ENCODE measurements at regions not wholly inside any gene's neighbourhood (a gene's known extent, or its start where the extent isn't known, plus 50 kb on each side); places are given as distances from the start of the nearest gene placed in this dataset.
"Not testable (repeated sequence)": the region's sequence is repeated elsewhere in the genome, so short reads cannot be mapped to it uniquely, and the experiment has no call there.

DNA sequence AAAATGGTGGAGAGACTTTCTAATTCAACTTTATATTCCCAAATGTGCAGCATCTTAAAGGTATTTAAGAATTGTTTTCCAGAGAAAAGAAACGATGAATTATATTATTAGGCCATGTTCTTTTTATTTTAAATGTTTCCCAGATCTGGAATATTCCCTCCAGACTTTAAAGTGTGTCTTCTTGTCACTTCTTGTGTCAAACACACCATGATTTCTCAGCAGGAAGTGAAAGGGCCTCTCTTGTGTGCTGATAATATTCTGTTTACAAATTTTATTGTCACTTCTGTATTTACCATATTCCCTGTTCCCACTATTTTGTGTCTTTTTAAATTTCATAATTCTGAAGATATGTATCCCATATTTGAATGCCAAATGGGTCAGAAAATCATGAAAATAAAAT lies 455.0 kb upstream of the FLRT2 start:
- TF ChIP-seq MYC (IDR thresholded peaks at IDR 0.05; ENCODE audit: low read depth, low read length): no peak
- TF ChIP-seq POLR2A (IDR thresholded peaks at IDR 0.05; ENCODE audit: extremely low read depth, insufficient read length): no peak
- TF ChIP-seq CTCF (IDR thresholded peaks at IDR 0.05; ENCODE audit: low read depth, low read length): no peak
- no peak for TF ChIP-seq MAX (IDR thresholded peaks at IDR 0.05; ENCODE audit: low read depth, low read length)
- H3K4me3 ChIP-seq (ENCODE audit: low read depth, low read length): no peak overlapping the region
- no peak for DNase-seq (ENCODE audit: low read depth)

DNA sequence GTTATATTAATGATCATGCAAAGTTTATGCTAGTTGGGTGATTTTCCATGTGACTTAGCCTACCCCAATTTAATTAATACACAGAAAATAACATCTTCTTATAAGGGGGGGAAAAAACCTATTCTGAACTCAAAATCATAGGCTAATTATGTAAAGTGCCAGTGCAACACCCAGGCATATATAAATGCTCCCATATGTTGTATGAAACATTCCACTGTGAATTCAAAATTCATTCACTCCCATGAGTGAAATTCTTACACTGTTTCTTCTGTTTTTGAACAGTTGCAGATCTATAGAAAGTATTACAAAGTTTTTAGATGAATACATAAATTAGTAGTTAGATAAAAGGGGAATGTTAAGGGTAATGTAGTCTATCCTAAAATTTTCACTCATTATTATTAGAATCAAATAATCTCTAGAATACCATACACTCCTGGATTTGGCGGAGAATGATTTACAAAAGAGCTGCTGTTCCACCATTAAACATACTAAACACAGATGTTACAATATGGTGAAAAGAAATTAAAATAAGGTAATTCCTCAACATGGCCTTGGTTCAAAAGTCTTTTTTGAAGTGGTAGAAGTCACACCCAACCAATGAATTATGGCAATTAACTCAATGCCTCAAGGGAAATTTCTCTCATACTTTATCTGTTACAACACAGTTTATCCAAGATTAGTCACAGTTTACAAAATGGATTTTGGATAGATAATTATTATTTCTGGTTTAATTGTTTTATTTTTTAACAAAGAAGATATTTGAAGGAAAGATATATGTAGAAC lies 454.1 kb upstream of the FLRT2 start:
- H3K4me3 ChIP-seq (ENCODE audit: low read depth, low read length): no peak overlapping the region
- no peak for DNase-seq (ENCODE audit: low read depth)
- no peak for TF ChIP-seq MYC (IDR thresholded peaks at IDR 0.05; ENCODE audit: low read depth, low read length)
- TF ChIP-seq POLR2A (IDR thresholded peaks at IDR 0.05; ENCODE audit: extremely low read depth, insufficient read length): no peak
- TF ChIP-seq MAX (IDR thresholded peaks at IDR 0.05; ENCODE audit: low read depth, low read length): no peak
- TF ChIP-seq CTCF (IDR thresholded peaks at IDR 0.05; ENCODE audit: low read depth, low read length): no peak

DNA sequence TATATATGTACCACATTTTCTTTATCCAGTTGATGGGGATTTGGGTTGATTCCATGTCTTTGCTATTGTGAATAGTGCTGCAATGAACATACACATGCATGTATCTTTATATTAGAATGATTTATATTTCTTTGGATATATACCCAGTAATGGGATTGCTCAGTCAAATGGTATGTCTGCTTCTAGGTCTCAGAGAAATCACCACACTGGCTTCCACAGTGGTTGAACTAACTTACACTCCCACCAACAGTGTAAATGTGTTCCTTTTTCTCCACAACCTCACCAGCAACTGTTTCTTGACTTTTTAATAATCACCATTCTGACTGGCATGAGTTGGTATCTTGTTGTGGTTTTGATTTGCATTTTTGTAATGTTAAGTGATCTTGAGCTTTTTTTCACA lies 452.2 kb upstream of the FLRT2 start:
- not testable (repeated sequence) for DNase-seq (ENCODE audit: low read depth); H3K4me3 ChIP-seq (ENCODE audit: low read depth, low read length)

GRCh38 chr14:85079842-85080730 lies 449.9 kb upstream of the FLRT2 start:
- DNase-seq (ENCODE audit: low read depth): no peak
- no peak for TF ChIP-seq MYC (IDR thresholded peaks at IDR 0.05; ENCODE audit: low read depth, low read length)
- TF ChIP-seq POLR2A (IDR thresholded peaks at IDR 0.05; ENCODE audit: extremely low read depth, insufficient read length): no peak
- no peak for TF ChIP-seq MAX (IDR thresholded peaks at IDR 0.05; ENCODE audit: low read depth, low read length)
- TF ChIP-seq CTCF (IDR thresholded peaks at IDR 0.05; ENCODE audit: low read depth, low read length): no peak
- H3K4me3 ChIP-seq (ENCODE audit: low read depth, low read length): no peak overlapping the region

DNA sequence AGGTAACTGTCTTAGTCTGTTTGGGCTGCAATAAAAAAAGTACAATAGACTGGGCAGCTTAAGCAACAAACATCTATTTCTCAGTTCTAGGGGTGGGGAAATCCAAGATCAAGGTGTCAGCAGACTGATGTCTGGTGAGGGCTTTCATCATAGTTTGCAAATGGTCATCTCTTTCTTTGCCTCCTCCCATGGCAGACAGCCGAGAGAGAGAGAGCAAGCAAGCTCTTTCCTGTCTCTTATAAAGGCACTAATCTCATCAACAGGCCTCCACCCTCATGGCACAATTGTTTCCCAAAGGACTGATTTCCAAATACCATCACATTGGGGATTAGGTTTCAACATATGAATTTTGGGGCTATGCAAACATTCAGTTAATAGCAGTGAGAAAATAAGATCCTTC lies 445.6 kb upstream of the FLRT2 start:
- TF ChIP-seq MAX (IDR thresholded peaks at IDR 0.05; ENCODE audit: low read depth, low read length) (no peak), CTCF (IDR thresholded peaks at IDR 0.05; ENCODE audit: low read depth, low read length) (no peak), POLR2A (IDR thresholded peaks at IDR 0.05; ENCODE audit: extremely low read depth, insufficient read length) (no peak), MYC (IDR thresholded peaks at IDR 0.05; ENCODE audit: low read depth, low read length) (no peak)
- H3K4me3 ChIP-seq (ENCODE audit: low read depth, low read length): no peak overlapping the region
- no peak for DNase-seq (ENCODE audit: low read depth)

GRCh38 chr14:85085981-85086380 lies 444.0 kb upstream of the FLRT2 start:
- DNase-seq (ENCODE audit: low read depth): no peak
- no peak overlapping the region for H3K4me3 ChIP-seq (ENCODE audit: low read depth, low read length)
- TF ChIP-seq POLR2A (IDR thresholded peaks at IDR 0.05; ENCODE audit: extremely low read depth, insufficient read length) (no peak), MAX (IDR thresholded peaks at IDR 0.05; ENCODE audit: low read depth, low read length) (no peak), MYC (IDR thresholded peaks at IDR 0.05; ENCODE audit: low read depth, low read length) (no peak), CTCF (IDR thresholded peaks at IDR 0.05; ENCODE audit: low read depth, low read length) (no peak)

All from NB4 (cell line).